RKO (cell line): ENCODE measurements at regions not wholly inside any gene's neighbourhood (a gene's known extent, or its start where the extent isn't known, plus 50 kb on each side); places are given as distances from the start of the nearest gene placed in this dataset.
"Not testable (repeated sequence)": the region's sequence is repeated elsewhere in the genome, so short reads cannot be mapped to it uniquely, and the experiment has no call there.

Experiments used
- DNase-seq: peaks from one replicate; pipeline ENCODE4 v3.0.0-alpha.2; 2016; ENCODE audit warnings: low spot score

GRCh38 chr4:177185151-177185550, 124.5 kb upstream of the NEIL3 start:
- DNase-seq: no peak

GRCh38 chr4:177185579-177185978, 124.1 kb upstream of the NEIL3 start:
- no peak for DNase-seq

GRCh38 chr4:177187371-177187770, 122.3 kb upstream of the NEIL3 start:
- no peak for DNase-seq

- no peak for DNase-seq
These were observed 118.6 kb upstream of the NEIL3 start for GRCh38 chr4:177190995-177191580.

- DNase-seq: no peak
These were observed 118.1 kb upstream of the NEIL3 start for GRCh38 chr4:177191586-177191985.

GRCh38 chr4:177191991-177192390, 117.7 kb upstream of the NEIL3 start:
- no peak for DNase-seq

- DNase-seq: not testable (repeated sequence)
These were observed 116.5 kb upstream of the NEIL3 start for GRCh38 chr4:177193024-177193715.

- DNase-seq: no peak
These were observed 114.8 kb upstream of the NEIL3 start for GRCh38 chr4:177194906-177195305.

- no peak for DNase-seq
These were observed 113.1 kb upstream of the NEIL3 start for GRCh38 chr4:177196615-177197014.

- DNase-seq: no peak
These were observed 108.1 kb upstream of the NEIL3 start for GRCh38 chr4:177201614-177202013.

- no peak for DNase-seq
These were observed 105.5 kb upstream of the NEIL3 start for GRCh38 chr4:177204126-177204525.

GRCh38 chr4:177214935-177215334, 94.7 kb upstream of the NEIL3 start:
- DNase-seq: no peak

GRCh38 chr4:177220376-177220775, 89.3 kb upstream of the NEIL3 start:
- DNase-seq: peak; percentile 51

- DNase-seq: no peak
These were observed 86.9 kb upstream of the NEIL3 start for GRCh38 chr4:177222781-177223180.

- DNase-seq: no peak
These were observed 84.1 kb upstream of the NEIL3 start for GRCh38 chr4:177225605-177226004.

GRCh38 chr4:177227636-177228035, 82.0 kb upstream of the NEIL3 start:
- DNase-seq: no peak

- DNase-seq: no peak
These were observed 81.1 kb upstream of the NEIL3 start for GRCh38 chr4:177228599-177228998.

GRCh38 chr4:177229331-177229730, 80.3 kb upstream of the NEIL3 start:
- no peak for DNase-seq

- DNase-seq: no peak
These were observed 77.2 kb upstream of the NEIL3 start for GRCh38 chr4:177232473-177232872.

GRCh38 chr4:177235026-177235425, 74.6 kb upstream of the NEIL3 start:
- DNase-seq: no peak

GRCh38 chr4:177236886-177237285, 72.8 kb upstream of the NEIL3 start:
- no peak for DNase-seq

GRCh38 chr4:177237291-177237690, 72.4 kb upstream of the NEIL3 start:
- DNase-seq: no peak

GRCh38 chr4:177239477-177239876, 70.2 kb upstream of the NEIL3 start:
- DNase-seq: no peak

- no peak for DNase-seq
These were observed 69.8 kb upstream of the NEIL3 start for GRCh38 chr4:177239878-177240277.
